ENCODE measurements at regions not wholly inside any gene's neighbourhood (a gene's known extent, or its start where the extent isn't known, plus 50 kb on each side); places are given as distances from the start of the nearest gene placed in this dataset.
"Not testable (repeated sequence)": the region's sequence is repeated elsewhere in the genome, so short reads cannot be mapped to it uniquely, and the experiment has no call there.

GRCh38 chr6:60473805-60474204 is 1812.2 kb downstream of the KHDRBS2 start:
- TF ChIP-seq POLR2A, CTCF (IDR thresholded peaks at IDR 0.05): not testable (repeated sequence)
